CMK (cell line): ENCODE measurements at regions not wholly inside any gene's neighbourhood (a gene's known extent, or its start where the extent isn't known, plus 50 kb on each side); places are given as distances from the start of the nearest gene placed in this dataset.
"Not testable (repeated sequence)": the region's sequence is repeated elsewhere in the genome, so short reads cannot be mapped to it uniquely, and the experiment has no call there.

Experiments
- DNase-seq: peaks from one replicate; pipeline ENCODE4 v3.0.0-alpha.2; 2010; ENCODE audit warnings: low read depth

- DNase-seq = no peak
These were observed 66.3 kb upstream of the HOXC13 start for GRCh38 chr12:53872367-53872766.

GRCh38 chr12:53877961-53878360 is 60.7 kb upstream of the HOXC13 start:
- not testable (repeated sequence) for DNase-seq

GRCh38 chr12:53887006-53887405 is 51.6 kb upstream of the HOXC13 start:
- no peak for DNase-seq

GRCh38 chr12:53887881-53888280 is 50.8 kb upstream of the HOXC13 start:
- DNase-seq = no peak
